ENCODE measurements at regions not wholly inside any gene's neighbourhood (a gene's known extent, or its start where the extent isn't known, plus 50 kb on each side); places are given as distances from the start of the nearest gene placed in this dataset.

- no peak for TF ChIP-seq CTCF (IDR thresholded peaks at IDR 0.05)
Observed at GRCh38 chr1:115165776-115166175, 76.5 kb upstream of the TSPAN2 start.

GRCh38 chr1:115164940-115165705 is 75.8 kb upstream of the TSPAN2 start:
- no peak for TF ChIP-seq CTCF (IDR thresholded peaks at IDR 0.05)

- TF ChIP-seq CTCF (IDR thresholded peaks at IDR 0.05): no peak
Observed at GRCh38 chr1:115164484-115164883, 75.2 kb upstream of the TSPAN2 start.

- no peak for TF ChIP-seq CTCF (IDR thresholded peaks at IDR 0.05)
Observed at GRCh38 chr1:115160728-115161127, 71.4 kb upstream of the TSPAN2 start.

- TF ChIP-seq CTCF (IDR thresholded peaks at IDR 0.05): no peak
Observed at GRCh38 chr1:115159958-115160357, 70.7 kb upstream of the TSPAN2 start.

GRCh38 chr1:115158181-115158580 is 68.9 kb upstream of the TSPAN2 start:
- no peak for TF ChIP-seq CTCF (IDR thresholded peaks at IDR 0.05)

- TF ChIP-seq CTCF (IDR thresholded peaks at IDR 0.05): no peak
Observed at GRCh38 chr1:115156826-115157468, 67.6 kb upstream of the TSPAN2 start.

Measured in LNCAP (cell line).